Uterus (tissue), 3 donors: ENCODE measurements at regions not wholly inside any gene's neighbourhood (a gene's known extent, or its start where the extent isn't known, plus 50 kb on each side); places are given as distances from the start of the nearest gene placed in this dataset.

Source experiments
- DNase-seq, 2 donors: peaks; one replicate each; pipeline ENCODE4 v3.0.0-alpha.2; 2019 to 2020
- H3K27ac ChIP-seq, 2 donors: fragments of 200-600 bp; sonication (generic); 1 replicate in 1 of 2; 2 replicates in 1 of 2; pipeline ENCODE4 v1.5.1; 2016 to 2018
- H3K27me3 ChIP-seq, 2 donors: fragments of 200-600 bp; sonication (generic); one replicate each; pipeline ENCODE4 v1.5.1; 2018 to 2019; ENCODE audit warnings: control low read depth in 1 of 2
- H3K36me3 ChIP-seq, 2 donors: fragments of 200-600 bp; sonication (generic); one replicate each; pipeline ENCODE4 v1.5.1; 2019; ENCODE audit warnings: control low read depth in 1 of 2
- H3K4me1 ChIP-seq, 2 donors: fragments of 200-600 bp; sonication (generic); one replicate each; pipeline ENCODE4 v1.5.1; 2018 to 2019; ENCODE audit warnings: control low read depth in 1 of 2
- H3K4me3 ChIP-seq, 2 donors: fragments of 200-600 bp; sonication (generic); 1 replicate in 1 of 2; 2 replicates in 1 of 2; pipeline ENCODE4 v1.5.1; 2018 to 2019; ENCODE audit warnings: mild to moderate bottlenecking in 1 of 2
- H3K9me3 ChIP-seq, 2 donors: fragments of 200-600 bp; sonication (generic); one replicate each; pipeline ENCODE4 v1.5.1; 2019; ENCODE audit warnings: control low read depth in 1 of 2
- CTCF ChIP-seq, 4 experiments: fragments of 200-600 bp in 2 of 4; fragments of 450-650 bp in 2 of 4; sonication (generic) in 2 of 4; IDR thresholded peaks; one replicate each; pipeline ENCODE4 v1.5.1; 2016 to 2019; ENCODE audit warnings: antibody characterized with exemption in 4 of 4, mild to moderate bottlenecking in 2 of 4, moderate library complexity in 1 of 4
- POLR2A ChIP-seq, 2 donors: fragments of 450-650 bp; IDR thresholded peaks; one replicate each; pipeline ENCODE4 v1.6.1; 2016; ENCODE audit warnings: antibody characterized with exemption in 2 of 2, mild to moderate bottlenecking in 1 of 2, moderate library complexity in 1 of 2
- intact Hi-C: fragments of 100-400 bp; cut with DNase I; formaldehyde crosslinking; loops from one replicate; pipeline ENCODE4 v1.15.1; 2023; ENCODE audit warnings: low total_unique reads
- donor health status: DM: yes; HTN: yes; CAD: no.

GRCh38 chr17:33464669-33465280, 171.7 kb upstream of the ASIC2 start:
- Histone ChIP-seq H3K4me1 (no peaks in the 10 kb centered on the region), H3K9me3 (no peaks in the 10 kb centered on the region), H3K36me3 (no peaks in the 10 kb centered on the region), H3K4me3 (no peak overlapping the region), H3K27me3 (no peaks in the 10 kb centered on the region), H3K27ac (no peak overlapping the region)
- no peak for DNase-seq
- intact Hi-C loops: no loop called here
- TF ChIP-seq POLR2A (IDR thresholded peaks at IDR 0.05) (no peak), CTCF (IDR thresholded peaks at IDR 0.05) (no peak)

- TF ChIP-seq POLR2A (IDR thresholded peaks at IDR 0.05): no peak
- no peak for TF ChIP-seq CTCF (IDR thresholded peaks at IDR 0.05)
- no peak for DNase-seq
- Histone ChIP-seq H3K4me3 (no peak overlapping the region), H3K36me3 (no peaks in the 10 kb centered on the region), H3K27ac (no peak overlapping the region), H3K4me1 (no peaks in the 10 kb centered on the region), H3K9me3 (no peaks in the 10 kb centered on the region), H3K27me3 (no peaks in the 10 kb centered on the region)
- intact Hi-C loops: no loop called here
Measured at GRCh38 chr17:33469421-33469820, 176.3 kb upstream of the ASIC2 start.

- H3K27me3 ChIP-seq: no peaks in the 10 kb centered on the region
- H3K9me3 ChIP-seq: no peaks in the 10 kb centered on the region
- H3K4me1 ChIP-seq: no peaks in the 10 kb centered on the region
- no peaks in the 10 kb centered on the region for H3K36me3 ChIP-seq
- no peak overlapping the region for H3K27ac ChIP-seq
- DNase-seq: peak; percentile 29 to 42
- intact Hi-C loops: no loop called here
- H3K4me3 ChIP-seq: no peak overlapping the region
- no peak for TF ChIP-seq CTCF (IDR thresholded peaks at IDR 0.05)
- no peak for TF ChIP-seq POLR2A (IDR thresholded peaks at IDR 0.05)
Measured at GRCh38 chr17:33469911-33470310, 176.8 kb upstream of the ASIC2 start.

GRCh38 chr17:33473061-33473460, 180.0 kb upstream of the ASIC2 start:
- no peaks in the 10 kb centered on the region for H3K27me3 ChIP-seq
- TF ChIP-seq CTCF (IDR thresholded peaks at IDR 0.05) (no peak), POLR2A (IDR thresholded peaks at IDR 0.05) (no peak)
- H3K27ac ChIP-seq: no peak overlapping the region
- no peaks in the 10 kb centered on the region for H3K36me3 ChIP-seq
- H3K9me3 ChIP-seq: no peaks in the 10 kb centered on the region
- no peaks in the 10 kb centered on the region for H3K4me1 ChIP-seq
- no peak overlapping the region for H3K4me3 ChIP-seq
- DNase-seq: no peak
- intact Hi-C loops: no loop called here

- intact Hi-C loops: no loop called here
- no peaks in the 10 kb centered on the region for H3K36me3 ChIP-seq
- H3K4me1 ChIP-seq: no peaks in the 10 kb centered on the region
- no peaks in the 10 kb centered on the region for H3K9me3 ChIP-seq
- TF ChIP-seq CTCF (IDR thresholded peaks at IDR 0.05) (no peak), POLR2A (IDR thresholded peaks at IDR 0.05) (no peak)
- no peak overlapping the region for H3K4me3 ChIP-seq
- DNase-seq: no peak
- no peaks in the 10 kb centered on the region for H3K27me3 ChIP-seq
- H3K27ac ChIP-seq: no peak overlapping the region
Measured at GRCh38 chr17:33474789-33475188, 181.7 kb upstream of the ASIC2 start.
